MM.1S (cell line): ENCODE measurements at regions not wholly inside any gene's neighbourhood (a gene's known extent, or its start where the extent isn't known, plus 50 kb on each side); places are given as distances from the start of the nearest gene placed in this dataset.

ENCODE experiments used
- DNase-seq: peaks from one replicate; pipeline ENCODE4 v3.0.0-alpha.2; 2015
- H2AFZ ChIP-seq: fragments of 300-600 bp; sonication (generic); 2 replicates; pipeline ENCODE4 v1.6.0; 2016; ENCODE audit warnings: antibody characterized with exemption, low read length
- H3F3A ChIP-seq: fragments of 300-600 bp; sonication (generic); 2 replicates; pipeline ENCODE4 v1.6.1; 2016; ENCODE audit warnings: mild to moderate bottlenecking, antibody characterized with exemption, low read length, moderate library complexity, mixed read lengths; ENCODE audit not compliant: insufficient read depth
- H3K27ac ChIP-seq: fragments of 300-600 bp; sonication (generic); 2 replicates; pipeline ENCODE4 v1.5.1; 2016; ENCODE audit warnings: mild to moderate bottlenecking, low read length
- H3K27me3 ChIP-seq: fragments of 300-600 bp; sonication (generic); replicated peaks from 2 replicates; pipeline ENCODE4 v1.6.0; 2016; ENCODE audit warnings: low read length; ENCODE audit not compliant: insufficient read depth
- H3K36me3 ChIP-seq: fragments of 300-600 bp; sonication (generic); replicated peaks from 2 replicates; pipeline ENCODE4 v1.6.1; 2016; ENCODE audit warnings: mild to moderate bottlenecking, low read length, mixed read lengths; ENCODE audit not compliant: insufficient read depth
- H3K4me1 ChIP-seq: fragments of 300-600 bp; sonication (generic); 2 replicates; pipeline ENCODE4 v1.6.1; 2016; ENCODE audit warnings: low read length, mixed read lengths
- H3K4me2 ChIP-seq: fragments of 300-600 bp; sonication (generic); 2 replicates; pipeline ENCODE4 v1.6.0; 2016; ENCODE audit warnings: low read depth, low read length
- H3K4me3 ChIP-seq: fragments of 300-600 bp; sonication (generic); 2 replicates; pipeline ENCODE4 v1.5.1; 2016; ENCODE audit warnings: low read length, mixed read lengths
- H3K79me2 ChIP-seq: fragments of 300-600 bp; sonication (generic); 2 replicates; pipeline ENCODE4 v1.6.1; 2016; ENCODE audit warnings: mixed run types, low read length, mixed read lengths
- H3K9ac ChIP-seq: fragments of 300-600 bp; sonication (generic); 2 replicates; pipeline ENCODE4 v1.6.1; 2016; ENCODE audit warnings: low read length, mixed read lengths
- H3K9me2 ChIP-seq: fragments of 300-600 bp; sonication (generic); replicated peaks from 2 replicates; pipeline ENCODE4 v1.6.1; 2016; ENCODE audit warnings: mild to moderate bottlenecking, low read length, mixed read lengths; ENCODE audit not compliant: insufficient read depth
- H3K9me3 ChIP-seq: fragments of 300-600 bp; sonication (generic); replicated peaks from 2 replicates; pipeline ENCODE4 v1.6.1; 2016; ENCODE audit warnings: mild to moderate bottlenecking, low read length, mixed read lengths; ENCODE audit not compliant: insufficient read depth
- H4K20me1 ChIP-seq: fragments of 300-600 bp; sonication (generic); 2 replicates; pipeline ENCODE4 v1.6.1; 2016; ENCODE audit warnings: mild to moderate bottlenecking, low read length, moderate library complexity, mixed read lengths; ENCODE audit not compliant: insufficient read depth
- EZH2 ChIP-seq: fragments of 300-600 bp; sonication (generic); optimal IDR thresholded peaks from 2 replicates; pipeline ENCODE3; 2017; ENCODE audit warnings: low read depth, mild to moderate bottlenecking, antibody characterized with exemption, low read length, mixed read lengths
- EZH2phosphoT487 ChIP-seq: fragments of 300-600 bp; sonication (generic); IDR thresholded peaks from 2 replicates; pipeline ENCODE4 v1.6.1; 2018; ENCODE audit warnings: antibody characterized with exemption, low read length
- TF ChIP-seq, protein P1 (sequence below): fragments of 300-600 bp; sonication (generic); IDR thresholded peaks from 2 replicates; pipeline ENCODE4 v1.5.1; 2016; ENCODE audit warnings: antibody characterized with exemption, low read length, mixed read lengths

DNA sequence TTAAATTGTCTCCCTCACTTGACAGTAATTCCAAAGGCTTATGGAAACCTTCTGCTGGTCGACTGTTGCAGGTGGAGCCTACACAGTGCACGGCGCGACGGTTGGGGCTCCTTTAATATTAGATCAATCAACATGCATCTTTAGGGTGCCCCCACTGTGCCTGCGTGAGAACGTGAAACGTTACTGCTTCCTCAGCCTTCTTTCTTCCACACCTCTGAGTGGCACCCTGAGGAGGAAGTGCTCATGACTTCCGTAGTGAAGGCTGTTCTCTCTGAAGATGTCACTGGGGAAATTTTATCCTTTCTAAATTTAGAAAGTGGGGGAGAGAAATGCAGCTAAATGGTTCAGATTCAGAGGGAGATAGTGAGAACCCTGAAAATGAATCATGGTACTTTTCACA lies 184.0 kb upstream of the ZFP42 start:
- Histone ChIP-seq H3K9me3 (no peaks in the 10 kb centered on the region), H3K27ac (no peak overlapping the region)
- TF ChIP-seq EZH2 = no peak
- TF ChIP-seq, protein P1, sequence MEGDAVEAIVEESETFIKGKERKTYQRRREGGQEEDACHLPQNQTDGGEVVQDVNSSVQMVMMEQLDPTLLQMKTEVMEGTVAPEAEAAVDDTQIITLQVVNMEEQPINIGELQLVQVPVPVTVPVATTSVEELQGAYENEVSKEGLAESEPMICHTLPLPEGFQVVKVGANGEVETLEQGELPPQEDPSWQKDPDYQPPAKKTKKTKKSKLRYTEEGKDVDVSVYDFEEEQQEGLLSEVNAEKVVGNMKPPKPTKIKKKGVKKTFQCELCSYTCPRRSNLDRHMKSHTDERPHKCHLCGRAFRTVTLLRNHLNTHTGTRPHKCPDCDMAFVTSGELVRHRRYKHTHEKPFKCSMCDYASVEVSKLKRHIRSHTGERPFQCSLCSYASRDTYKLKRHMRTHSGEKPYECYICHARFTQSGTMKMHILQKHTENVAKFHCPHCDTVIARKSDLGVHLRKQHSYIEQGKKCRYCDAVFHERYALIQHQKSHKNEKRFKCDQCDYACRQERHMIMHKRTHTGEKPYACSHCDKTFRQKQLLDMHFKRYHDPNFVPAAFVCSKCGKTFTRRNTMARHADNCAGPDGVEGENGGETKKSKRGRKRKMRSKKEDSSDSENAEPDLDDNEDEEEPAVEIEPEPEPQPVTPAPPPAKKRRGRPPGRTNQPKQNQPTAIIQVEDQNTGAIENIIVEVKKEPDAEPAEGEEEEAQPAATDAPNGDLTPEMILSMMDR = no peak
- TF ChIP-seq EZH2phosphoT487 = no peak

GRCh38 chr4:187814737-187815465 lies 180.7 kb upstream of the ZFP42 start:
- Histone ChIP-seq H3K27me3 (no peaks in the 10 kb centered on the region), H3K9me3 (no peaks in the 10 kb centered on the region), H3K36me3 (no peaks in the 10 kb centered on the region), H3K79me2 (no peaks in the 10 kb centered on the region), H3K9ac (no peak overlapping the region), H3K9me2 (no peaks in the 10 kb centered on the region), H4K20me1 (no peaks in the 10 kb centered on the region), H3K4me1 (no peaks in the 10 kb centered on the region), H3F3A (no peaks in the 10 kb centered on the region), H2AFZ (no peak overlapping the region), H3K4me3 (no peak overlapping the region), H3K27ac (no peak overlapping the region), H3K4me2 (no peak overlapping the region)
- TF ChIP-seq EZH2 = no peak
- TF ChIP-seq, protein P1 = no peak
- no peak for TF ChIP-seq EZH2phosphoT487
- no peak for DNase-seq

More for the DNA sequence above, 184.0 kb upstream of the ZFP42 start:
- Histone ChIP-seq H2AFZ (no peak overlapping the region), H3K36me3 (no peaks in the 10 kb centered on the region), H3K4me3 (no peak overlapping the region), H3K9me2 (no peaks in the 10 kb centered on the region), H3K27me3 (no peaks in the 10 kb centered on the region), H3K9ac (no peak overlapping the region), H3K4me2 (no peak overlapping the region), H3K4me1 (no peaks in the 10 kb centered on the region), H4K20me1 (no peaks in the 10 kb centered on the region), H3F3A (no peaks in the 10 kb centered on the region), H3K79me2 (no peaks in the 10 kb centered on the region)
- peak; percentile 48 for DNase-seq

GRCh38 chr4:187826725-187827124 lies 168.8 kb upstream of the ZFP42 start:
- no peak for TF ChIP-seq EZH2phosphoT487
- no peak for TF ChIP-seq EZH2
- TF ChIP-seq, protein P1 = no peak
- no peaks in the 10 kb centered on the region for H3F3A ChIP-seq
- no peak overlapping the region for H3K4me3 ChIP-seq
- H3K9me2 ChIP-seq = no peaks in the 10 kb centered on the region
- H3K4me2 ChIP-seq = no peak overlapping the region
- H3K36me3 ChIP-seq = no peaks in the 10 kb centered on the region
- no peak for DNase-seq
- no peaks in the 10 kb centered on the region for H3K27me3 ChIP-seq
- no peaks in the 10 kb centered on the region for H3K79me2 ChIP-seq
- no peaks in the 10 kb centered on the region for H4K20me1 ChIP-seq
- H3K27ac ChIP-seq = no peak overlapping the region
- no peak overlapping the region for H3K9ac ChIP-seq
- H3K9me3 ChIP-seq = no peaks in the 10 kb centered on the region
- no peak overlapping the region for H2AFZ ChIP-seq
- no peaks in the 10 kb centered on the region for H3K4me1 ChIP-seq
